Stimulated activated naive CD4-positive, alpha-beta T cell treated with Interleukin-2 at 50 U/mL for 16 hours (primary cell): ENCODE measurements at regions not wholly inside any gene's neighbourhood (a gene's known extent, or its start where the extent isn't known, plus 50 kb on each side); places are given as distances from the start of the nearest gene placed in this dataset.
"Not testable (repeated sequence)": the region's sequence is repeated elsewhere in the genome, so short reads cannot be mapped to it uniquely, and the experiment has no call there.

Source experiments
- DNase-seq: peaks from one replicate; lab custom pipeline; 2025; lab: John Stamatoyannopoulos, UW

- no peak for DNase-seq
Observed at GRCh38 chr2:192953116-192953515, 758.4 kb upstream of the TMEFF2 start.

- no peak for DNase-seq
Observed at GRCh38 chr2:192952245-192952644, 757.5 kb upstream of the TMEFF2 start.

- DNase-seq: no peak
Observed at GRCh38 chr2:192948316-192948715, 753.6 kb upstream of the TMEFF2 start.

- no peak for DNase-seq
Observed at GRCh38 chr2:192947352-192947751, 752.6 kb upstream of the TMEFF2 start.

GRCh38 chr2:192940767-192941166 lies 746.0 kb upstream of the TMEFF2 start:
- DNase-seq: no peak

- DNase-seq: no peak
Observed at GRCh38 chr2:192932376-192932775, 737.6 kb upstream of the TMEFF2 start.

- DNase-seq: not testable (repeated sequence)
Observed at GRCh38 chr2:192921631-192922030, 726.9 kb upstream of the TMEFF2 start.

- no peak for DNase-seq
Observed at GRCh38 chr2:192901446-192901845, 706.7 kb upstream of the TMEFF2 start.

GRCh38 chr2:192899466-192899865 lies 704.7 kb upstream of the TMEFF2 start:
- no peak for DNase-seq

- not testable (repeated sequence) for DNase-seq
Observed at GRCh38 chr2:192893976-192894375, 699.2 kb upstream of the TMEFF2 start.

GRCh38 chr2:192888109-192888508 lies 693.4 kb upstream of the TMEFF2 start:
- DNase-seq: no peak

- DNase-seq: no peak
Observed at GRCh38 chr2:192887337-192887736, 692.6 kb upstream of the TMEFF2 start.

GRCh38 chr2:192886636-192887035 lies 691.9 kb upstream of the TMEFF2 start:
- DNase-seq: no peak

GRCh38 chr2:192885569-192886160 lies 690.9 kb upstream of the TMEFF2 start:
- DNase-seq: no peak

GRCh38 chr2:192877159-192877558 lies 682.4 kb upstream of the TMEFF2 start:
- no peak for DNase-seq

- DNase-seq: no peak
Observed at GRCh38 chr2:192876698-192877097, 682.0 kb upstream of the TMEFF2 start.

GRCh38 chr2:192854706-192855105 lies 660.0 kb upstream of the TMEFF2 start:
- DNase-seq: no peak

GRCh38 chr2:192854031-192854430 lies 659.3 kb upstream of the TMEFF2 start:
- DNase-seq: no peak

GRCh38 chr2:192828947-192829346 lies 634.2 kb upstream of the TMEFF2 start:
- no peak for DNase-seq

- no peak for DNase-seq
Observed at GRCh38 chr2:192828175-192828574, 633.4 kb upstream of the TMEFF2 start.

GRCh38 chr2:192827735-192828134 lies 633.0 kb upstream of the TMEFF2 start:
- no peak for DNase-seq

- DNase-seq: no peak
Observed at GRCh38 chr2:192814376-192814775, 619.6 kb upstream of the TMEFF2 start.

GRCh38 chr2:192813341-192813740 lies 618.6 kb upstream of the TMEFF2 start:
- DNase-seq: no peak

- DNase-seq: no peak
Observed at GRCh38 chr2:192809173-192809572, 614.4 kb upstream of the TMEFF2 start.

GRCh38 chr2:192783643-192784042 lies 588.9 kb upstream of the TMEFF2 start:
- DNase-seq: no peak
